Urinary bladder (tissue), 3 donors: ENCODE measurements at regions not wholly inside any gene's neighbourhood (a gene's known extent, or its start where the extent isn't known, plus 50 kb on each side); places are given as distances from the start of the nearest gene placed in this dataset.

ENCODE experiments used
- DNase-seq: peaks from one replicate; pipeline ENCODE4 v3.0.0-alpha.2; 2015; ENCODE audit errors: extremely low spot score
- H3K27ac ChIP-seq: one replicate; pipeline ENCODE4 v1.5.1; 2013; ENCODE audit warnings: low read depth, mild to moderate bottlenecking, moderate library complexity
- H3K36me3 ChIP-seq: one replicate; pipeline ENCODE4 v1.6.1; 2013; ENCODE audit warnings: mild to moderate bottlenecking, moderate library complexity; ENCODE audit not compliant: insufficient read depth
- H3K4me1 ChIP-seq: one replicate; pipeline ENCODE4 v1.6.1; 2013; ENCODE audit warnings: mild to moderate bottlenecking, moderate library complexity; ENCODE audit not compliant: insufficient read depth
- H3K4me3 ChIP-seq: one replicate; pipeline ENCODE4 v1.5.1; 2013; ENCODE audit warnings: low read depth, low read length
- WGBS: extraction: QIAGEN DNeasy Blood & Tissue Kit; methylation state at CpG from one replicate; pipeline ENCODE4 v1.1.7; 2013; 5-methylcytosine and 5-hydroxymethylcytosine counted together
- donor health status: healthy with polysubstance abuse.
- donor health status: healthy.

- 64% methylated on average over 6 of the region's 6 CpGs for WGBS
- Histone ChIP-seq H3K4me3 (no peak overlapping the region), H3K27ac (no peak overlapping the region), H3K4me1 (no peaks in the 10 kb centered on the region), H3K36me3 (no peaks in the 10 kb centered on the region)
- no peak for DNase-seq
Observed at GRCh38 chr1:82565546-82565945, 764.8 kb downstream of the ADGRL2 start.

GRCh38 chr1:82565146-82565545, 764.4 kb downstream of the ADGRL2 start:
- Histone ChIP-seq H3K4me3 (no peak overlapping the region), H3K27ac (no peak overlapping the region), H3K36me3 (no peaks in the 10 kb centered on the region), H3K4me1 (no peaks in the 10 kb centered on the region)
- 49% methylated on average over 3 of the region's 3 CpGs for WGBS
- no peak for DNase-seq

GRCh38 chr1:82564333-82564732, 763.6 kb downstream of the ADGRL2 start:
- H3K36me3 ChIP-seq: no peaks in the 10 kb centered on the region
- DNase-seq: peak; percentile 28
- WGBS: 33% methylated on average over 2 of the region's 2 CpGs
- H3K4me1 ChIP-seq: no peaks in the 10 kb centered on the region
- no peak overlapping the region for H3K4me3 ChIP-seq
- H3K27ac ChIP-seq: no peak overlapping the region

- WGBS: 83% methylated on average over 2 of the region's 2 CpGs
Observed at GRCh38 chr1:82562448-82562847, 761.7 kb downstream of the ADGRL2 start.

GRCh38 chr1:82560566-82560965, 759.8 kb downstream of the ADGRL2 start:
- no peaks in the 10 kb centered on the region for H3K36me3 ChIP-seq
- no peak overlapping the region for H3K27ac ChIP-seq
- H3K4me1 ChIP-seq: no peaks in the 10 kb centered on the region
- H3K4me3 ChIP-seq: no peak overlapping the region
- no peak for DNase-seq

More at GRCh38 chr1:82562448-82562847, 761.7 kb downstream of the ADGRL2 start:
- Histone ChIP-seq H3K36me3 (no peaks in the 10 kb centered on the region), H3K27ac (no peak overlapping the region), H3K4me1 (no peaks in the 10 kb centered on the region), H3K4me3 (no peak overlapping the region)
- no peak for DNase-seq

GRCh38 chr1:82555501-82555900, 754.8 kb downstream of the ADGRL2 start:
- no peak for DNase-seq
- 52% methylated on average over 1 of the region's 1 CpG for WGBS
- no peaks in the 10 kb centered on the region for H3K4me1 ChIP-seq
- no peak overlapping the region for H3K4me3 ChIP-seq
- no peak overlapping the region for H3K27ac ChIP-seq
- H3K36me3 ChIP-seq: no peaks in the 10 kb centered on the region

GRCh38 chr1:82549841-82550240, 749.1 kb downstream of the ADGRL2 start:
- H3K27ac ChIP-seq: no peak overlapping the region
- no peaks in the 10 kb centered on the region for H3K36me3 ChIP-seq
- DNase-seq: no peak
- H3K4me3 ChIP-seq: no peak overlapping the region
- no peaks in the 10 kb centered on the region for H3K4me1 ChIP-seq
- 80% methylated on average over 4 of the region's 4 CpGs for WGBS

GRCh38 chr1:82542766-82543165, 742.0 kb downstream of the ADGRL2 start:
- H3K36me3 ChIP-seq: no peaks in the 10 kb centered on the region
- H3K4me3 ChIP-seq: no peak overlapping the region
- DNase-seq: no peak
- H3K27ac ChIP-seq: no peak overlapping the region
- no peaks in the 10 kb centered on the region for H3K4me1 ChIP-seq

GRCh38 chr1:82542141-82542540, 741.4 kb downstream of the ADGRL2 start:
- WGBS: 94% methylated on average over 4 of the region's 4 CpGs
- Histone ChIP-seq H3K36me3 (no peaks in the 10 kb centered on the region), H3K4me1 (no peaks in the 10 kb centered on the region), H3K4me3 (no peak overlapping the region), H3K27ac (no peak overlapping the region)
- no peak for DNase-seq

GRCh38 chr1:82540006-82540405, 739.3 kb downstream of the ADGRL2 start:
- WGBS: 54% methylated on average over 2 of the region's 2 CpGs
- no peak overlapping the region for H3K27ac ChIP-seq
- H3K4me1 ChIP-seq: no peaks in the 10 kb centered on the region

GRCh38 chr1:82538876-82539275, 738.1 kb downstream of the ADGRL2 start:
- Histone ChIP-seq H3K27ac (no peak overlapping the region), H3K36me3 (no peaks in the 10 kb centered on the region), H3K4me1 (no peaks in the 10 kb centered on the region), H3K4me3 (no peak overlapping the region)
- DNase-seq: no peak

More at GRCh38 chr1:82540006-82540405, 739.3 kb downstream of the ADGRL2 start:
- no peak for DNase-seq
- no peak overlapping the region for H3K4me3 ChIP-seq
- no peaks in the 10 kb centered on the region for H3K36me3 ChIP-seq

GRCh38 chr1:82534996-82535395, 734.3 kb downstream of the ADGRL2 start:
- DNase-seq: no peak
- Histone ChIP-seq H3K4me3 (no peak overlapping the region), H3K36me3 (no peaks in the 10 kb centered on the region), H3K27ac (no peak overlapping the region), H3K4me1 (no peaks in the 10 kb centered on the region)
- 88% methylated on average over 6 of the region's 6 CpGs for WGBS

- no peak for DNase-seq
- no peaks in the 10 kb centered on the region for H3K36me3 ChIP-seq
- H3K4me1 ChIP-seq: no peaks in the 10 kb centered on the region
- no peak overlapping the region for H3K27ac ChIP-seq
- H3K4me3 ChIP-seq: no peak overlapping the region
Observed at GRCh38 chr1:82525378-82525777, 724.6 kb downstream of the ADGRL2 start.

- DNase-seq: peak; percentile 54
- no peak overlapping the region for H3K27ac ChIP-seq
- no peaks in the 10 kb centered on the region for H3K36me3 ChIP-seq
- no peak overlapping the region for H3K4me3 ChIP-seq
- no peaks in the 10 kb centered on the region for H3K4me1 ChIP-seq
- 55% methylated on average over 1 of the region's 1 CpG for WGBS
Observed at GRCh38 chr1:82520611-82521010, 719.9 kb downstream of the ADGRL2 start.

- DNase-seq: no peak
- Histone ChIP-seq H3K4me3 (no peak overlapping the region), H3K4me1 (no peaks in the 10 kb centered on the region), H3K36me3 (no peaks in the 10 kb centered on the region), H3K27ac (no peak overlapping the region)
- WGBS: 56% methylated on average over 8 of the region's 8 CpGs
Observed at GRCh38 chr1:82517586-82517985, 716.9 kb downstream of the ADGRL2 start.
